IMR-90 (cell line): ENCODE measurements at regions not wholly inside any gene's neighbourhood (a gene's known extent, or its start where the extent isn't known, plus 50 kb on each side); places are given as distances from the start of the nearest gene placed in this dataset.

Experiments used
- BHLHE40 ChIP-seq: fragments of 150-350 bp; IDR thresholded peaks from 2 replicates; pipeline ENCODE4 v1.6.1; 2016; ENCODE audit warnings: mild to moderate bottlenecking, low read depth, low read length
- CEBPB ChIP-seq: IDR thresholded peaks from 2 replicates; pipeline ENCODE4 v1.6.1; 2012; ENCODE audit warnings: low read depth, low read length, improper control_type of control experiment
- CTCF ChIP-seq: conservative IDR thresholded peaks from 2 replicates; pipeline ENCODE4 v1.5.1; 2012; ENCODE audit warnings: mild to moderate bottlenecking, low read depth, low read length, improper control_type of control experiment
- MAFK ChIP-seq: IDR thresholded peaks from 2 replicates; pipeline ENCODE4 v1.6.1; 2012; ENCODE audit warnings: low read depth, low read length, improper control_type of control experiment
- POLR2A ChIP-seq: IDR thresholded peaks from 2 replicates; pipeline ENCODE4 v1.6.1; 2012; ENCODE audit warnings: mild to moderate bottlenecking, low read depth, low read length
- RAD21 ChIP-seq: IDR thresholded peaks from 2 replicates; pipeline ENCODE4 v1.6.1; 2012; ENCODE audit warnings: low read length, improper control_type of control experiment
- RFX5 ChIP-seq: IDR thresholded peaks from 2 replicates; pipeline ENCODE4 v1.8.0; 2012; ENCODE audit warnings: low read depth, mild to moderate bottlenecking, low read length, moderate library complexity
- SMC3 ChIP-seq: fragments of 150-350 bp; IDR thresholded peaks from 2 replicates; pipeline ENCODE4 v1.6.1; 2016; ENCODE audit warnings: low read depth, mild to moderate bottlenecking, antibody characterized with exemption, low read length, moderate library complexity
- TF ChIP-seq, protein P1 (sequence below): fragments of 150-350 bp; IDR thresholded peaks from 2 replicates; pipeline ENCODE4 v1.6.1; 2017; ENCODE audit warnings: mild to moderate bottlenecking, antibody characterized with exemption, low read length, low read depth

DNA sequence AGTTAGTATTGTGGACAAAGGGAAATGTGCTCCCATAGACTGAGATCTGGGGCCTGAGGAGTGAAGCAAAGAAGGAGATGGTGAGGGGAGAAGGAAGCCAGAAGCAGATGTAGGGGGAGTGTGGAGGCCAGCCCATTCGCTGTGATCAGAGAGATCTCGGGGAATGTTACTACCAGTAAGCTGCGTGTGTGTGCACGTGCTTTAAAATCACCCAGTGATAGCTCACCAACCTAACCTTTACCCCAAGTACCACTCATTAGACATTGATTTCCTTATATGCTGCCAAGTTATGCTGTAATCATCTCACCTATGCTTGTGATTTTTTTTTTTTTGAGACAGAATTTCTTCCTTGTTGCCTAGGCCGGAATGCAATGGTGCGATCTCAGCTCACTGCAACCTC lies 659.1 kb downstream of the IRX1 start:
- TF ChIP-seq CTCF (no peak), RAD21 (no peak), BHLHE40 (no peak), POLR2A (no peak), SMC3 (no peak), RFX5 (no peak), CEBPB (no peak), MAFK (no peak)
- TF ChIP-seq, protein P1, sequence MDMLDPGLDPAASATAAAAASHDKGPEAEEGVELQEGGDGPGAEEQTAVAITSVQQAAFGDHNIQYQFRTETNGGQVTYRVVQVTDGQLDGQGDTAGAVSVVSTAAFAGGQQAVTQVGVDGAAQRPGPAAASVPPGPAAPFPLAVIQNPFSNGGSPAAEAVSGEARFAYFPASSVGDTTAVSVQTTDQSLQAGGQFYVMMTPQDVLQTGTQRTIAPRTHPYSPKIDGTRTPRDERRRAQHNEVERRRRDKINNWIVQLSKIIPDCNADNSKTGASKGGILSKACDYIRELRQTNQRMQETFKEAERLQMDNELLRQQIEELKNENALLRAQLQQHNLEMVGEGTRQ, result no peak
